GM23338 (cell line): ENCODE measurements at regions not wholly inside any gene's neighbourhood (a gene's known extent, or its start where the extent isn't known, plus 50 kb on each side); places are given as distances from the start of the nearest gene placed in this dataset.

Source experiments
- ATAC-seq: fragments of 200-7000 bp; cut with Tn5 transposase; 3 replicates; pipeline ENCODE4 v1.9.1; 2020
- DNase-seq: peaks from one replicate; pipeline ENCODE4 v3.0.0-alpha.2; 2015; ENCODE audit warnings: low spot score
- H2AFZ ChIP-seq: fragments of 200-600 bp; sonication (generic); 2 replicates; pipeline ENCODE4 v1.8.0; 2016; ENCODE audit warnings: antibody characterized with exemption, mild to moderate bottlenecking, moderate library complexity
- H3F3A ChIP-seq: fragments of 200-600 bp; sonication (generic); replicated peaks from 2 replicates; pipeline ENCODE4 v1.8.0; 2017; ENCODE audit warnings: antibody characterized with exemption, mixed run types, low read depth
- H3K27ac ChIP-seq: fragments of 200-600 bp; sonication (generic); 2 replicates; pipeline ENCODE4 v1.6.1; 2016; ENCODE audit warnings: low read depth
- H3K27me3 ChIP-seq: fragments of 200-600 bp; sonication (generic); 2 replicates; pipeline ENCODE4 v1.8.0; 2016; ENCODE audit warnings: mild to moderate bottlenecking, mixed run types, moderate library complexity; ENCODE audit not compliant: insufficient read depth
- H3K36me3 ChIP-seq: fragments of 200-600 bp; sonication (generic); 2 replicates; pipeline ENCODE4 v1.8.0; 2016; ENCODE audit warnings: mild to moderate bottlenecking; ENCODE audit not compliant: insufficient read depth
- H3K4me1 ChIP-seq: fragments of 200-600 bp; sonication (generic); 2 replicates; pipeline ENCODE4 v1.8.0; 2016; ENCODE audit warnings: mild to moderate bottlenecking, moderate library complexity; ENCODE audit not compliant: insufficient read depth
- H3K4me2 ChIP-seq: fragments of 200-600 bp; sonication (generic); 2 replicates; pipeline ENCODE4 v1.7.1; 2017; ENCODE audit warnings: mixed run types
- H3K4me3 ChIP-seq: fragments of 200-600 bp; sonication (generic); 2 replicates; pipeline ENCODE4 v1.6.1; 2016; ENCODE audit warnings: mixed run types
- H3K79me2 ChIP-seq: fragments of 200-600 bp; sonication (generic); replicated peaks from 2 replicates; pipeline ENCODE4 v1.8.0; 2017; ENCODE audit warnings: mild to moderate bottlenecking; ENCODE audit not compliant: insufficient read depth
- H3K9me2 ChIP-seq: fragments of 200-600 bp; sonication (generic); 2 replicates; pipeline ENCODE4 v1.8.0; 2017; ENCODE audit not compliant: insufficient read depth
- H4K20me1 ChIP-seq: fragments of 200-600 bp; sonication (generic); replicated peaks from 2 replicates; pipeline ENCODE4 v1.8.0; 2017; ENCODE audit warnings: mild to moderate bottlenecking; ENCODE audit not compliant: insufficient read depth
- H3K27ac Mint-ChIP-seq: 2 replicates; pipeline ENCODE4 v1.8.0; 2020; ENCODE audit warnings: inconsistent platforms, mild to moderate bottlenecking, moderate library complexity, mixed read lengths
- H3K27me3 Mint-ChIP-seq: 3 replicates; pipeline ENCODE4 v1.8.0; 2022; ENCODE audit warnings: low read depth, mild to moderate bottlenecking, moderate library complexity, mixed read lengths, inconsistent platforms; ENCODE audit not compliant: insufficient read depth, poor library complexity
- H3K36me3 Mint-ChIP-seq: 3 replicates; pipeline ENCODE4 v1.8.0; 2021; ENCODE audit warnings: low read depth, mild to moderate bottlenecking, inconsistent platforms, moderate library complexity, mixed read lengths
- H3K4me1 Mint-ChIP-seq: 3 replicates; pipeline ENCODE4 v1.8.0; 2020; ENCODE audit warnings: mild to moderate bottlenecking, inconsistent platforms, mixed read lengths
- H3K4me3 Mint-ChIP-seq: 3 replicates; pipeline ENCODE4 v1.8.0; 2021; ENCODE audit warnings: moderate library complexity, mild to moderate bottlenecking, inconsistent platforms, mixed read lengths
- H3K9me3 Mint-ChIP-seq: 3 replicates; pipeline ENCODE4 v1.8.0; 2020; ENCODE audit warnings: moderate library complexity, mild to moderate bottlenecking, inconsistent platforms, mixed read lengths
- CREB1 ChIP-seq: fragments of 250-450 bp; sonication (Bioruptor Pico); IDR thresholded peaks from 2 replicates; pipeline ENCODE4 v1.5.0; 2020; ENCODE audit warnings: low read depth, mild to moderate bottlenecking, moderate library complexity
- EZH2phosphoT487 ChIP-seq: fragments of 200-600 bp; sonication (generic); IDR thresholded peaks from one replicate; pipeline ENCODE4 v1.8.1; 2018; ENCODE audit warnings: antibody characterized with exemption; ENCODE audit not compliant: unreplicated experiment
- NANOG ChIP-seq: IDR thresholded peaks from 2 replicates; pipeline ENCODE4 v1.6.1; 2016; ENCODE audit warnings: antibody characterized with exemption, borderline replicate concordance
- POLR2AphosphoS5 ChIP-seq: IDR thresholded peaks from 2 replicates; pipeline ENCODE4 v1.6.1; 2016; ENCODE audit warnings: antibody characterized with exemption, low read depth
- REST ChIP-seq: IDR thresholded peaks from one replicate; pipeline ENCODE4 v1.6.1; 2018; ENCODE audit warnings: antibody characterized with exemption; ENCODE audit not compliant: unreplicated experiment
- ZNF114 ChIP-seq: fragments of 250-450 bp; sonication (Bioruptor Pico); IDR thresholded peaks from 2 replicates; pipeline ENCODE4 v1.5.0; 2020; ENCODE audit warnings: mild to moderate bottlenecking, moderate library complexity
- ZNF331 ChIP-seq: fragments of 250-450 bp; sonication (Bioruptor Pico); IDR thresholded peaks from 2 replicates; pipeline ENCODE4 v1.5.0; 2020; ENCODE audit warnings: low read depth, mild to moderate bottlenecking, moderate library complexity
- ZNF462 ChIP-seq: fragments of 250-450 bp; sonication (Bioruptor Pico); IDR thresholded peaks from 2 replicates; pipeline ENCODE4 v1.5.0; 2020; ENCODE audit warnings: mild to moderate bottlenecking, moderate library complexity

GRCh38 chr4:35175487-35175886 is 1068.8 kb downstream of the ARAP2 start:
- H3K9me2 ChIP-seq: peaks cover under 1% of the 10 kb centered on the region; the same call in 1 of the 2 replicates
- no peak for ATAC-seq

More at GRCh38 chr4:35175487-35175886, 1068.8 kb downstream of the ARAP2 start:
- no peaks in the 10 kb centered on the region for H3K9me3 Mint-ChIP-seq
- H3K36me3 Mint-ChIP-seq: no peaks in the 10 kb centered on the region
- no peak for TF ChIP-seq ZNF462 (CRISPR knock-in tag)
- TF ChIP-seq NANOG: no peak
- TF ChIP-seq POLR2AphosphoS5: no peak
- TF ChIP-seq CREB1: no peak
- TF ChIP-seq EZH2phosphoT487: no peak
- no peak for TF ChIP-seq REST
- no peak for TF ChIP-seq ZNF331 (CRISPR knock-in tag)
- no peak for TF ChIP-seq ZNF114
- Histone ChIP-seq H3F3A (no peaks in the 10 kb centered on the region), H3K27ac (no peak overlapping the region), H3K4me3 (no peak overlapping the region), H2AFZ (no peak overlapping the region), H4K20me1 (no peaks in the 10 kb centered on the region), H3K27me3 (no peaks in the 10 kb centered on the region), H3K79me2 (no peaks in the 10 kb centered on the region), H3K4me1 (no peaks in the 10 kb centered on the region), H3K4me2 (no peak overlapping the region), H3K36me3 (no peaks in the 10 kb centered on the region)
- H3K27ac Mint-ChIP-seq: no peak overlapping the region
- H3K4me3 Mint-ChIP-seq: no peak overlapping the region
- H3K27me3 Mint-ChIP-seq: no peaks in the 10 kb centered on the region
- H3K4me1 Mint-ChIP-seq: peaks cover 11% of the 10 kb centered on the region
- DNase-seq: no peak
